GM18498 (cell line): ENCODE measurements at regions not wholly inside any gene's neighbourhood (a gene's known extent, or its start where the extent isn't known, plus 50 kb on each side); places are given as distances from the start of the nearest gene placed in this dataset.
"Not testable (repeated sequence)": the region's sequence is repeated elsewhere in the genome, so short reads cannot be mapped to it uniquely, and the experiment has no call there.

Experiments used
- ATAC-seq: cut with Tn5 transposase; IDR thresholded peaks from one replicate; pipeline ENCODE4 v1.9.1; 2021; ENCODE audit warnings: mild to moderate bottlenecking, moderate library complexity; ENCODE audit not compliant: unreplicated experiment

- ATAC-seq: no peak
Observed at GRCh38 chr6:72530750-72531149, 91.1 kb upstream of the KCNQ5 start.

GRCh38 chr6:72533606-72534005, 88.3 kb upstream of the KCNQ5 start:
- no peak for ATAC-seq

- no peak for ATAC-seq
Observed at GRCh38 chr6:72534236-72534635, 87.6 kb upstream of the KCNQ5 start.

- ATAC-seq: no peak
Observed at GRCh38 chr6:72535124-72535523, 86.7 kb upstream of the KCNQ5 start.

- no peak for ATAC-seq
Observed at GRCh38 chr6:72547020-72547419, 74.8 kb upstream of the KCNQ5 start.

GRCh38 chr6:72551470-72551869, 70.4 kb upstream of the KCNQ5 start:
- ATAC-seq: no peak

GRCh38 chr6:72552938-72553337, 68.9 kb upstream of the KCNQ5 start:
- no peak for ATAC-seq

- ATAC-seq: no peak
Observed at GRCh38 chr6:72553531-72554511, 68.0 kb upstream of the KCNQ5 start.

GRCh38 chr6:72554761-72555221, 67.1 kb upstream of the KCNQ5 start:
- no peak for ATAC-seq

GRCh38 chr6:72559067-72559466, 62.8 kb upstream of the KCNQ5 start:
- ATAC-seq: no peak

GRCh38 chr6:72559555-72559954, 62.3 kb upstream of the KCNQ5 start:
- ATAC-seq: no peak

- ATAC-seq: no peak
Observed at GRCh38 chr6:72560721-72561593, 60.9 kb upstream of the KCNQ5 start.

- no peak for ATAC-seq
Observed at GRCh38 chr6:72561629-72562028, 60.2 kb upstream of the KCNQ5 start.

GRCh38 chr6:72564231-72564630, 57.6 kb upstream of the KCNQ5 start:
- ATAC-seq: no peak

GRCh38 chr6:72571993-72572392, 49.9 kb upstream of the KCNQ5 start:
- not testable (repeated sequence) for ATAC-seq
